Jurkat, Clone E6-1 (cell line): ENCODE measurements at regions not wholly inside any gene's neighbourhood (a gene's known extent, or its start where the extent isn't known, plus 50 kb on each side); places are given as distances from the start of the nearest gene placed in this dataset.
A peak's percentile ranks its signal among the peaks of the same experiment; 100 is the strongest.
"Not testable (repeated sequence)": the region's sequence is repeated elsewhere in the genome, so short reads cannot be mapped to it uniquely, and the experiment has no call there.

Experiments
- DNase-seq: peaks from one replicate; pipeline ENCODE4 v3.0.0-alpha.2; 2011; ENCODE audit warnings: low read depth, low spot score
- H3K4me3 ChIP-seq: 2 replicates; pipeline ENCODE4 v1.5.1; 2011; ENCODE audit warnings: mild to moderate bottlenecking, low read length, control low read depth, moderate library complexity

DNA sequence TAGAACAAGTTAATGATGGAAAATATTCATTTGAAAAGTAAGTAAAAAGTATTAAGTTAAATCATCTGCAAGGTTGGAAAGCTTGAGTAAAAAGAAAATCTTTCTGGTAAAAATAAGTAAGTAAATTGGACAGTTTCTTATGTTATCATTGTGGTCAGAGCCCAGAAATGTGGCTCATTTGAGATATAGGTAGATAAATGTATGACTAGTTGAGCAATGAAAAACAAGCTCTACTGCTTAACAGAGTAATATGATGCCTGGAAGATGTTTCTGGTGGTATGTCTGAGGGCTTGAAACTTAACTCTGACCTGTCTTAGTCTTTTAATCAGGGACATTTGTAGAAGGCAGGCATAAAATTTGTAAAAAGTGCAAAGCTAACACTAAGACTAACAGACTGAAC lies 444.0 kb downstream of the MFSD1 start:
- no peak for DNase-seq
- H3K4me3 ChIP-seq, result no peak overlapping the region

DNA sequence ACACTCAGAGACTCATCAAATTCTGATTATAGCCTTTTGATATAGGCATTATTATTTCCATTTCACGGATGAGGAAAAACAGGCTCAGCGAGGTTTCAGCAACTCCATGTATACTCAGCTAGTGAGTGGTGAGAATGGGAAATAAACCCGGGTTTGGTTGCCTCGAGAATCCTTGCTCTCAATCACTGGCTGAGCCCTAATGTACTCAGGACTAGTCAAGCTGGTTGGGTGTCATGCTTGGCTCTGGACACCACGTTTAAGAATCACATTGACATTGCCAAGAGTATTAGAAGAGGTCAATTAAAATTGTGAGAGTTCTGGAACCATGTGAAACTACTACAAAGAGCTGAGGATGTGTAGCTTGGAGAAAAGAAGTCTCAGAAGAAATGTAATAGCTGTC lies 444.5 kb downstream of the MFSD1 start:
- DNase-seq, result no peak

DNA sequence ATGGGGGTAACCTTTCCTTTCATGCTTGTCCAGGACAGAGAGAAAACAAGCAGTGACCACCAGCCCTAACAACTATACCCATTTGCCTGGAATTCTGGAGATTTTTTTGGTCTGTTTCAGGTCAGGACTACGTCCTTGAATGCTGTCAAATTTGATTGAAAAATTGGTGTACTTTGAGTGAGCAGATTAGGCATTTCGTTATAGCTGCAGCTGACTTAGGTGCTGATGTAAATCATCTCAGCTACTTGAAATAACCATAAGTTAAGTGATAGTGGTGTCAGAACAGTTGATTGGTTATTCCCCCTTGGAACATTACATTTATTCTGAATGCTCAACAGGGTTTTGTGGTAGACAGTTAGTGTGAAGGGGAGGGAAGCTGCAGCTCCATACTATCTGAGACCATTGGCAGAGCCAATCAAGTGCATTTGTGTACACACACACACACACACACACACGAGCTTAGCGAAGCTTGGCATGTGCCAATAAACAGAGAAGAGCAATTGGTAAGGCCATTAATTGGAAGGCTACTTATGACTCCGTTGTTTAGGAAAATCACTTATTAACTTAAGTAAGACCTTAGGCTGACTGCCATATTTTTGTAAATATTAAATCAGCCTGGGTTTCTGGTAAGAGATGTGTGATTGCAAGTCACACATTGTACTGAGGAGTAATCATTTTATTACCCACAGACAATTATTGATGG lies 447.8 kb downstream of the MFSD1 start:
- no peak for DNase-seq
- no peak overlapping the region for H3K4me3 ChIP-seq

More for the DNA sequence above, 444.5 kb downstream of the MFSD1 start:
- no peak overlapping the region for H3K4me3 ChIP-seq

DNA sequence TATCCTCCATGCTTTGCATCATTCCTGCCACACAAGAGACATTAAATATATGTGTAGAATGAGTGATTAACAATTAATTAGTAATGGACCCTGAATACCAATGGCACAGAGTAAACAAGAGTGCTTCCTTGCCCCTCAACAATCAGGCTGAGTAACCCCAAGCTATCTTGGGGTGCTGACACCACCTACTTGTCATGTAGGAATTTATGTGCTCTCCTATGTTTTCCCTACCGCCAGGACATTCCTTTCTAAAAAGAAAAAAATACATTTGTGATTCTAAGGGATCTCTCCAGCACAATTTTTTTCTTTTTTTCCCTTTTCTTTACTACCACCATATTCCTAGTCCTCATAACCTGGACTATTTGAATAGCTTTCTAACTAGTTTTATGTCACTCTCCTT lies 449.1 kb downstream of the MFSD1 start:
- no peak overlapping the region for H3K4me3 ChIP-seq
- no peak for DNase-seq

DNA sequence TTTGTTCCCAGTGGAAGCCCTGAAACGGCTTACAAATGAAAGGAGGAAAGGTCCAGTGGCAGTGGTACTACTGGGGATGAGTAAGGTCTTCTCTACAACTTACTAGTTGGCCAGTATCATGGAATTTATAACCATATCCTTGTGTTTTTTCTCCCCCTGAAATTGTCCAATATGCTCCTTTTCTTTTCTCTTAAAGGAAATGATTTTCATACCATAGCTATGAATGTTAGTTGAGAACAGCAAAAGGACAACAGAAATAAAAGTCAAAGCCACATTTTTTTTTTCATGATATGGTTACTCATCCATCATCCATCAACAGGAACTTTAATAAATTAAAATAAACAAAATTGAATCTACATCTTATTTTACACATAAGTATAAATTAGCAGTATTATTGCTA lies 450.4 kb downstream of the MFSD1 start:
- DNase-seq, result no peak

DNA sequence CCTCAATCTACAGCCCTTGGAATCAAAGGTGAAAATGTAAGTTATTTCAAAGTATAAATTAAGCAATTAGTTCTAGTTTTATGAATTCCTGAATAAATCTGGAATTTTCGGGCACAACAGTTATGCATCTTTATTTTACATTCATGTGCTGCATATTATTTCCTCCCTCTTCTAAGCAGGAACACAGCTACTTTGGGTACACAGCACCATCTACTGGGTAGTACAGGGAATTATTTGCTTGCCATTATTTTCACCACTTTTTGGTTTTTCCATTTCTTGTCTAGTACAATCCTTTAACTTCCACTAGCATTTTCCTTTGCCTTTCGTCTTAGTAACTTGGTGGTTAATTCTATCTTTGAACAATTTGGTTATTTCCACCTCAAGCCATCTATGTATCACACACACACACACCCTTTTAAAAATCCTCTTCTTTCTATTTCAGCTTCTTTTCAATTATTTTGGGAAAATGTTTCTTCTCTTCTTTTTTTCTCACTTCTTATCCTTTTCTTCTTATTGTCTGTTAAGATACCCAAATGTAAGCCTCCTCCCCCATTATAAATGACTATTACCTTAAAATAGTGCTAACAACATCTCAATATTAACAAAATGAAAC lies 451.0 kb downstream of the MFSD1 start:
- DNase-seq, result peak; percentile 31
- H3K4me3 ChIP-seq, result no peak overlapping the region

More for the DNA sequence above, 450.4 kb downstream of the MFSD1 start:
- no peak overlapping the region for H3K4me3 ChIP-seq

DNA sequence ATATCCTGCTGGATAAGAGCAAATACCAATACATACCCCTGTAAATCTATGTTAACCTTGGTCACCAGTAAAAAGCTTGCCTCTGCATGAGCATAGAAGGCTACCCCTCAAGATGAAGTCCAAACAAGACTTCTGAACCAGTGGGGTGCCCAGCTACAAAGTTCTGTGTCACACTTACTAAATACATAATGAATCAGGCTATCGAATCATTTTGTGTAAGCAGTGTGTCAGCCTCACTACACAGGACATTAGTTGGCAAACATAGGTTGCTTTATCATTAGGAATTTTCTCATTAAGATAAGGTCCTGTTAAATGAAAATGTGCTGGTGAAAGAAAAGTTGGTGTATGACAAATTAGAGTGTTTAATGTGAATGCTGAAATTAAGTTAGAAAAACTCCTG lies 452.0 kb downstream of the MFSD1 start:
- no peak overlapping the region for H3K4me3 ChIP-seq
- no peak for DNase-seq

DNA sequence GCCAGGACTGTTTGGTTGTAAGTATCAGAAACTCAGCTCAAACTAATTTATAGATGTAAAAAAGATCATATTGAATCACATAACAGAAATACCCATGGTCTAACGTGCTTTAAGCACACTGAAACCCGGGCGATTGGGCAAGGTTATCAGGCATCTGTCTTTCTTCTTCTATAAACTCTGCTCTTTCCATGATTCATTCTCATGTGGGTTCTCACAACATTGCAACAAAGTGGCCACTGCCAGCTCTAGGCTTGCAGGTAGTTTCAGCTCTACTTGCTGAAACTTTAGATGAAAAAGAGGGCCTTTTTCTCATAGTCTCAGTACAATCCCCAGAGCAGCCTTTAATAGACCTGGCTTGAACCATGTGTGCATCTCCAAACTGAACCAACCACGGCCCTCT lies 456.1 kb downstream of the MFSD1 start:
- DNase-seq, result no peak
- no peak overlapping the region for H3K4me3 ChIP-seq

DNA sequence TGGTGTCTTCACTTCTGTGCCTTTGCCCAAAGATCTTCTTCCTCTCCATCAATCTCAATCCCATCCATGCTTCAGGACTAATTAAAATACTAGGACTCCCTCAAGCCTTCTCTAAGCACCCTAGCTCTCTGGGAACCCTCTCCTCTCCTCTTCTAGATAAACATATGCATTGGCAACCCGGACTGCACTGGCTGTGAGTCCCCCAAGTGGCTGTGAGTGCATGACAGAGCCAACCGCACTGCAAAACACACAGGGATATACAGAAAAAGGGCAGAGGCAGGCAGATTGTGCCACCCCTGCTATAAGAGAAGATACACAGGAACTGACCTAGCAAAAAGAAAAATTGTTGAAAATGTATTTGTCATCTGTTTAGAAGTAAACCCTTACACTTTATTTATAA lies 457.1 kb downstream of the MFSD1 start:
- H3K4me3 ChIP-seq, result no peak overlapping the region
- DNase-seq, result no peak

DNA sequence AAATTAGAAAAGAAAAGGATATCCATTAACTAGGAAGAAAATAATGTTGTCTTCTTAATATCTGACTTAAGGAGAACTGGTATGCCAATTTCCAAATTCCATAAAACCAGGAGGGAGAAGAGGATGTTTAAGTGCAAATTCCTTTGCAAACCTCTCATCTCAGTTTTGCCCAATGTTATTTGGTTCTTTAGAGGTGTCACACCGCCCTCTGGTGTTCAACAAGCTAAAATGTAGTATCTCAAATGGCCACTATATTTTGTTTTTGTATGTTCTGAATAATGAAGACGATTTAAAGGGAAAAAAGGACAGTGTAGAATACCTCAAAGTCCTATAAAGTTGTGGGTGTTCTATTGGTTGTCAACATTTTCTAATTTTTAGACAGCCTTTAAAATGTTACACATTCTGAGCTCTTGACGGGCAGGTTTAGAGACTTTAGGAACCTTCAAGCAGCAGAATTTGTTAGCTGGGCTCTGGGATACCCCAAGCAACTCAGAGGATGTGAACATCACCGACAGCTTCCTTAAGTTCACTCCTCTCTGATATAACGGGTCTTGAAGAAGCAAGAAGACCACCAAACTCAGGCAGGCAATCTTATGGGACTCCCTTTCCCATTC lies 458.3 kb downstream of the MFSD1 start:
- DNase-seq, result peak; percentile 51
- no peak overlapping the region for H3K4me3 ChIP-seq

DNA sequence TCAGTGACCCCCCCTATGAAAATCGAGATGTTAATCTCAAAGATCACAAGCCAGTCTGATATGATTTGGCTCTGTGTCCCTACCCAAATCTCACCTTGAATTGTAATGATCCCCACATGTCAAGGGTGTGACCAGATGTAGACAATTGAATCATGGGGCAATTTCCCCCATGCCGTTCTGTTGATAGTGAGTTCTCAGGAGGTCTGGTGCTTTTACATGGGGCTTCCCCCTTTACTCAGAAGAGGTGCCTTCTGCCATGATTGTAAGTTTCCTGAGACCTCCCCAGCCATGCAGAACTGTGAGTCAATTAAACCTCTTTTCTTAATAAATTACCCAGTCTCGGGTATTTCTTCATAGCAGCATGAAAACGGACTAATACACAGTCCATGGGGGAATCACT lies 459.5 kb downstream of the MFSD1 start:
- not testable (repeated sequence) for DNase-seq, H3K4me3 ChIP-seq

DNA sequence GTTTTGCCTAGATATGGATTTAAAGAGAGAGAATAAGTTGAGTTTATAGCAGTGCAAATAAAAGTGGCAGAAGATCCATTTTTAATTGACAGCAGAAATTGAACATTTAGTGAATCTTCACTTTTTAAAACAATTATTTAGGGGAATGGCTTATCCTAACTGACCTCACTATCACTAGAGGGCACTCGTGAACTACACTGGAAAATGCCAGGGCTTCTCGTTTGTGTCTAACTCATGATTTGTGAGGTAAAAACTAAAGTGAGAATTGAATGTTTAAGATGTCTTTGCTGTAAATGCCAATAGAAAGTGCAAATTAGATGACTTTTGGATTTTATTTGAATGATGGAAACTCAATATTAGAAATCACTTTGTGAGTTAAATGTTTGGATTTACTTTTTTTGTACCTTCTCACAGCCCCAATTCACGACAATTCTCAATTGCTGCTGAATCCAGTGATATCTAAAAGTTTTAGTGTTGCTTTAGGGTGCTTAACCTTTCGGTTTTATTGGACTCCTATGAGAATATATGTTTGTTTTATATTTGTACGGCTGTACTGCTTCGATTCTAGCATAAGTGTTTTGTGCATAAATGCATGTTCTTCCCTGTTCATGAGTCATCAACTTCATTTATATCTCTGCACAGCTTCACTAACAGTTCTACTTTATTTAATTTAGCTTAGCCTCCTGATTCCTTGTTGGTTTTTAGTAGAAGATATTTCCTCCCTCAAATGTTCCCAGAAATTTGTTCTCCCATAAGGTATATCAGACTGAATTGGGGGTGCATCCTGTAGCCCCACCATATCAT lies 462.1 kb downstream of the MFSD1 start:
- peak; percentile 29 for DNase-seq
- no peak overlapping the region for H3K4me3 ChIP-seq

DNA sequence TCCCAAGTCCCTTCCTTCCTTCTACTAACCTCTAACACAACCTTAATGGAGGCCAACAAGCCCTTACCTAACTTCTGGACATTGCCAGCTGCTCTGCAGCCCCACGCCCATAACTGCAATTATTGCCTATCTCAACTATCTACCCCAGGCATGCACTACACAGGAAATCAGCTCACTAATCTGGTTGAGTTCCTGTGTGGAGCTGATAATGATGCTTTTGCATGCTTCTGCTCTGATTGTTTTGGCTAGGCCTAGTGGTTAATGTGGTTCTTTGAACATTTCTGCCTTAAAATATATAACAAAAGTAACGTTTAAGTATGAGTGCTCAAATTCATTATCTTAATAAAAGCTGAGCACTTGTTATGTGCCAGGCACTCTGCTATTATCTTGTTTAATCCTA lies 463.9 kb downstream of the MFSD1 start:
- peak; percentile 47 for DNase-seq
- no peak overlapping the region for H3K4me3 ChIP-seq

DNA sequence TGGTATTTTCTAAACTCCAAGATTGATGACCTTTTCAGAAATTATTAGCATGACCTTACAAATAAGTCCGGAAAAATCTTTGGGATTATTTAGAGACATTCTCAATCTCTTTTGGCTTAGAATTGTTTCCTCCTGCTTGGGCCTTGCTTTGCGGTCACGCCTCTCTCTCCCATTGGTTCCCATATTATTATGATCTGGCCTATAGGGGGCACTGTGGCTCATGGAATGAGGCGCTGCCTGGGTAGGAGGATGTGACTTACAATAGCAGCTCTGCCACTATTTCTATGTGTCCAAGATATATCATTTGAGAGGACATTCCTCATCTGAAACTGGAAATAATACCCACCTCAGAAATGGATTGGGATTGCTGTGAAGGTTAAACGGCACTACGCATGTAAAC lies 464.9 kb downstream of the MFSD1 start:
- peak; percentile 14 for DNase-seq
- no peak overlapping the region for H3K4me3 ChIP-seq

DNA sequence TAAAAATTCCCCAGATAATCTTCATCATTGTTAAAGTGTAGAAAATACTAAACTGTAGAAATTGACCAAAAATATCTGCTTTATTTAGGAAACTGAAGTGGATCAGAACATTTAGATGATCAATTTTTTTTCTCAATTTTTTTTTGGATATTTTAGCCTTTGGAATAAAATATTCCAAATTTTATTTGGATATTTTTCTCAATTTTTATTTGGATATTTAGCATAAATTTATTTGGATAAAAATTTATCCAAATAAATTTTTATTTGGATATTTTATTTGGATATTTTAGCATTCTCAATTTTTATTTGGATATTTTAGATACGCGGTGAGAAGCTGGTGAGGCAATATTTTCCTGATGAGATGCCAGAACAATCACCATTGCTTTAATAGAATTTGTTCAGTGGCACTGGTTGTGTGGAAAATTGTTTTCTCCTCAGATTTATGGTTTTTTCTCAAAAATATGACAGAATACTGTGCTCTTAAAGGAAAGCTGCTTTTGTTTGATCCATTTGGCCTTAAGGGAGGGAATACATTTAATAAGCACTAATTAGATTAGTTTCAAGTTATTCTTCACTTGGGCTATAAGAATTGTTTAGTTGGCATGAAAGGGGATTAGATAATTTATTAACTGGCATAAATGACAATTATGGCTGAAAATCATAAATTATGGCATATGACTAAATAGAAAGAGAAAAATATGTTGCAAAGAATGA lies 470.1 kb downstream of the MFSD1 start:
- no peak for DNase-seq
- no peak overlapping the region for H3K4me3 ChIP-seq

DNA sequence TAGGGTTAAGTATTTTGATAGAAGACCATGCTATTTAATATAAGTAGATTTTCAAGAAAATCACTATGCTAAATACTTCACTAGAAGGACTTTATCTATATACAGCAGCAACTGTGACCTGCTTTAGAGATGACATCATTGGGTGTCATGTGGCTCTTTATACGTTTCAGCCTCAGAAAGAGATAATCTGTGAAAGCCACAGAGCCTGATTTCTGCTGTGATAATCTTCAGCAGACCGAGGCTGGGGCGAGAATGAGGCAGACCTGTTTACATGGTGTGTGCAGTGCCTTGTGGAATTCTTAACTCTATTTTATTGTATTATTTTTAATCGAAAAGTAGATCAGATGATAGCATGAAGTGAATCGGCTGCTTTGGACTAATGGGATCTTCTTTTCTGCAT lies 471.2 kb downstream of the MFSD1 start:
- DNase-seq, result peak; percentile 17
- H3K4me3 ChIP-seq, result no peak overlapping the region

DNA sequence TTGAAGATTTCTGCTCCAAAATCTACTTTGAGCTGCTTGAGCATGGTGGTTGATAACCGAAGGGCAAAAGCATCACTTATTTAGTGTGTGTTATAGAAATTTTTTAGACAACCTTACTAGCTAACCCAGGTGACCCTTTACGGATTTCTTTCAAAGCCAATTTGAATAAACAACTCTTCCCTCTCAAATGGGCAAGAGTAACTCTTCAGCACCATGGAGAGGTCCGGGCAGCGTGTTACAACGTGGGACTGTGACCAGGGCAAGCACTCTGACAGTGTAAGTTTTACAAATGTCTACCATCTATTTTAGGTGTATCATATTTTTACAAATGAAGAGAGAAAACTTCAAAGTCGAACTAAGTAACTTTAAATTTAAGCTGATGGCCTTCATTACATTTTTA lies 471.8 kb downstream of the MFSD1 start:
- peak; percentile 33 for DNase-seq
- H3K4me3 ChIP-seq, result no peak overlapping the region

DNA sequence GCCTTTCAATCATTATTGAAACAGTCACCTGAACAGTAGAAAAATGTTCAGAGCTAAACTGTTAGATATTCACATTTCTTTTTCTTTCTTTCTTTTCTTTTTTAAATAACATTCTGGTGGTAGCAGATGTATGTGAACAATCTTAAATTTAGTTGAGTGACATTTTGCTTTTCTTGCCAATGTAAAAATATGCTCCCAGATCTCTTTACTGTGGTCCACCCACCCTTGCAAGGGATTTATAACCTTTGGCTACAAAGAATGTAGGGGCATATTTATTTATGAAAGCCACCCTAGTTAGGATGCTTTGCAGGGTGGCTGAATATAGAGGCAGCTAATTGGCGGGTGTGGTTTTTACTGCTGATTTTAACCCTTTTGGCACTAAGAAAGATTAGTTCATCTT lies 473.9 kb downstream of the MFSD1 start:
- no peak for DNase-seq
- H3K4me3 ChIP-seq, result no peak overlapping the region

DNA sequence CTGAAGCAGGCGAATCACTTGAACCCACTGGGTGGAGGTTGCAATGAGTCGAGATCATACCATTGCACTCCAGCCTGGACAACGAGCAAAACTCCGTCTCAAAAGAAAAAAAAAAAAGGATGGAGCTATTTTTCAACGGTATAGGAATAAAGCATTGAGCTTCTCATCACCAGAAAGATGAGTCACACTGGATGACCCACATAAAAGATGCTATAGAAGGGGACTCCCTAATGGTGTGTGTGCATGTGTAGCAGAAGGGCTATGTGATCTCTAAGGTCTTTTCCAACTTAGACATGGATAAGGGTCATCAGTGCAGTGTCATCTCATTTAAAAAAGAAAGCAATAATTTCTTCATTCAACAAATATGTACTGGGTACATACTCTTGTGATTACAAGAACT lies 476.0 kb downstream of the MFSD1 start:
- DNase-seq, result no peak
- H3K4me3 ChIP-seq, result no peak overlapping the region
